ENCODE measurements at regions not wholly inside any gene's neighbourhood (a gene's known extent, or its start where the extent isn't known, plus 50 kb on each side); places are given as distances from the start of the nearest gene placed in this dataset.

GRCh38 chr20:52529826-52530225, 338.2 kb upstream of the ZFP64 start:
- H3K79me2 ChIP-seq (ENCODE audit: control insufficient read depth, insufficient read depth, low read length), result no peaks in the 10 kb centered on the region
- 78% methylated on average over 5 of the region's 7 CpGs for WGBS (ENCODE audit: insufficient coverage)
- no peak for ATAC-seq (ENCODE audit: low read depth)
- TF ChIP-seq EZH2 (IDR thresholded peaks at IDR 0.05; ENCODE audit: borderline replicate concordance, insufficient read depth, low read depth, low read length, poor library complexity, severe bottlenecking) (no peak), CTCF (IDR thresholded peaks at IDR 0.05) (no peak)
- H3K4me2 ChIP-seq (replicated peaks; ENCODE audit: low read depth, low read length, poor library complexity, severe bottlenecking), result no peak overlapping the region
- CTCF ChIA-PET, result no interaction called here
- H3K4me1 Mint-ChIP-seq, result peaks cover 4% of the 10 kb centered on the region
- H3K9ac ChIP-seq (ENCODE audit: low read length), result no peak overlapping the region
- H3K4me1 ChIP-seq (ENCODE audit: control insufficient read depth in 2 of 2, insufficient read depth in 2 of 2, low read length in 2 of 2), result no peaks in the 10 kb centered on the region
- H3K27ac Mint-ChIP-seq, result no peak overlapping the region
- no peak for DNase-seq
- H3K27ac ChIP-seq (ENCODE audit: low read length in 2 of 2), result no peak overlapping the region
- H3K27me3 Mint-ChIP-seq, result peaks cover 6% of the 10 kb centered on the region
- intact Hi-C loops (cut with micrococcal nuclease), result no loop called here
- no peaks in the 10 kb centered on the region for H3K36me3 ChIP-seq (replicated peaks in 1 of 2; ENCODE audit: control extremely low read depth in 1 of 2, control insufficient read depth in 1 of 2, extremely low read depth in 1 of 2, insufficient read depth in 2 of 2, low read length in 1 of 2)
- no peaks in the 10 kb centered on the region for H3K9me3 ChIP-seq (ENCODE audit: control extremely low read depth in 1 of 3, control insufficient read depth in 2 of 3, insufficient read depth in 1 of 3, low read length in 2 of 3)
- H3K4me3 Mint-ChIP-seq, result no peak overlapping the region
- no peaks in the 10 kb centered on the region for H3K27me3 ChIP-seq (replicated peaks in 1 of 4; ENCODE audit: control extremely low read depth in 1 of 4, control insufficient read depth in 3 of 4, insufficient read depth in 4 of 4, low read length in 3 of 4)
- POLR2A ChIA-PET, result no interaction called here
- no peaks in the 10 kb centered on the region for H4K20me1 ChIP-seq (ENCODE audit: control insufficient read depth, insufficient read depth, low read length, poor library complexity, severe bottlenecking)
- H3K9me3 Mint-ChIP-seq (ENCODE audit: insufficient read depth), result no peaks in the 10 kb centered on the region
- H2AFZ ChIP-seq (ENCODE audit: insufficient read depth, low read depth, low read length, poor library complexity, severe bottlenecking), result no peak overlapping the region
- H3K4me3 ChIP-seq (ENCODE audit: control extremely low read depth in 1 of 5, extremely low read depth in 1 of 5, insufficient read depth in 1 of 5, low read depth in 2 of 5, low read length in 4 of 5), result no peak overlapping the region

GRCh38 chr20:52524861-52525260, 333.3 kb upstream of the ZFP64 start:
- Histone ChIP-seq H3K27me3 (replicated peaks in 1 of 4; ENCODE audit: control extremely low read depth in 1 of 4, control insufficient read depth in 3 of 4, insufficient read depth in 4 of 4, low read length in 3 of 4) (no peaks in the 10 kb centered on the region), H3K79me2 (ENCODE audit: control insufficient read depth, insufficient read depth, low read length) (no peaks in the 10 kb centered on the region), H3K9ac (ENCODE audit: low read length) (no peak overlapping the region), H3K4me2 (replicated peaks; ENCODE audit: low read depth, low read length, poor library complexity, severe bottlenecking) (no peak overlapping the region), H3K36me3 (replicated peaks in 1 of 2; ENCODE audit: control extremely low read depth in 1 of 2, control insufficient read depth in 1 of 2, extremely low read depth in 1 of 2, insufficient read depth in 2 of 2, low read length in 1 of 2) (no peaks in the 10 kb centered on the region), H2AFZ (ENCODE audit: insufficient read depth, low read depth, low read length, poor library complexity, severe bottlenecking) (no peak overlapping the region), H3K4me1 (ENCODE audit: control insufficient read depth in 2 of 2, insufficient read depth in 2 of 2, low read length in 2 of 2) (no peaks in the 10 kb centered on the region), H3K27ac (ENCODE audit: low read length in 2 of 2) (no peak overlapping the region), H3K4me3 (ENCODE audit: control extremely low read depth in 1 of 5, extremely low read depth in 1 of 5, insufficient read depth in 1 of 5, low read depth in 2 of 5, low read length in 4 of 5) (no peak overlapping the region), H4K20me1 (ENCODE audit: control insufficient read depth, insufficient read depth, low read length, poor library complexity, severe bottlenecking) (no peaks in the 10 kb centered on the region), H3K9me3 (ENCODE audit: control extremely low read depth in 1 of 3, control insufficient read depth in 2 of 3, insufficient read depth in 1 of 3, low read length in 2 of 3) (no peaks in the 10 kb centered on the region)
- no peak for DNase-seq
- H3K9me3 Mint-ChIP-seq (ENCODE audit: insufficient read depth), result no peaks in the 10 kb centered on the region
- H3K4me3 Mint-ChIP-seq, result no peak overlapping the region
- H3K27ac Mint-ChIP-seq, result no peak overlapping the region
- H3K4me1 Mint-ChIP-seq, result no peaks in the 10 kb centered on the region
- ChIA-PET POLR2A (no interaction called here), CTCF (no interaction called here)
- peaks cover 7% of the 10 kb centered on the region for H3K27me3 Mint-ChIP-seq
- WGBS (ENCODE audit: insufficient coverage), result 100% methylated on average over 1 of the region's 2 CpGs
- no peak for ATAC-seq (ENCODE audit: low read depth)
- intact Hi-C loops (cut with micrococcal nuclease), result no loop called here
- TF ChIP-seq EZH2 (IDR thresholded peaks at IDR 0.05; ENCODE audit: borderline replicate concordance, insufficient read depth, low read depth, low read length, poor library complexity, severe bottlenecking) (no peak), CTCF (IDR thresholded peaks at IDR 0.05) (no peak)
